ENCODE measurements at regions not wholly inside any gene's neighbourhood (a gene's known extent, or its start where the extent isn't known, plus 50 kb on each side); places are given as distances from the start of the nearest gene placed in this dataset.
"Not testable (repeated sequence)": the region's sequence is repeated elsewhere in the genome, so short reads cannot be mapped to it uniquely, and the experiment has no call there.

- TF ChIP-seq, protein P1, sequence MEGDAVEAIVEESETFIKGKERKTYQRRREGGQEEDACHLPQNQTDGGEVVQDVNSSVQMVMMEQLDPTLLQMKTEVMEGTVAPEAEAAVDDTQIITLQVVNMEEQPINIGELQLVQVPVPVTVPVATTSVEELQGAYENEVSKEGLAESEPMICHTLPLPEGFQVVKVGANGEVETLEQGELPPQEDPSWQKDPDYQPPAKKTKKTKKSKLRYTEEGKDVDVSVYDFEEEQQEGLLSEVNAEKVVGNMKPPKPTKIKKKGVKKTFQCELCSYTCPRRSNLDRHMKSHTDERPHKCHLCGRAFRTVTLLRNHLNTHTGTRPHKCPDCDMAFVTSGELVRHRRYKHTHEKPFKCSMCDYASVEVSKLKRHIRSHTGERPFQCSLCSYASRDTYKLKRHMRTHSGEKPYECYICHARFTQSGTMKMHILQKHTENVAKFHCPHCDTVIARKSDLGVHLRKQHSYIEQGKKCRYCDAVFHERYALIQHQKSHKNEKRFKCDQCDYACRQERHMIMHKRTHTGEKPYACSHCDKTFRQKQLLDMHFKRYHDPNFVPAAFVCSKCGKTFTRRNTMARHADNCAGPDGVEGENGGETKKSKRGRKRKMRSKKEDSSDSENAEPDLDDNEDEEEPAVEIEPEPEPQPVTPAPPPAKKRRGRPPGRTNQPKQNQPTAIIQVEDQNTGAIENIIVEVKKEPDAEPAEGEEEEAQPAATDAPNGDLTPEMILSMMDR (IDR thresholded peaks at IDR 0.05; ENCODE audit: low read depth, low read length): no peak
- no peaks in the 10 kb centered on the region for H3K4me1 ChIP-seq (ENCODE audit: low read depth)
- no peaks in the 10 kb centered on the region for H3K27me3 ChIP-seq
- H3K4me3 ChIP-seq: no peak overlapping the region
- no peak for DNase-seq (ENCODE audit: low read depth in 1 of 2, low spot score in 1 of 2)
- no peaks in the 10 kb centered on the region for H3K36me3 ChIP-seq
- H3K27ac ChIP-seq: no peak overlapping the region
- no peaks in the 10 kb centered on the region for H3K9me3 ChIP-seq (ENCODE audit: low read depth)
Measured at GRCh38 chr14:28613532-28613931, 153.1 kb upstream of the FOXG1 start.

- Histone ChIP-seq H3K9me3 (ENCODE audit: low read depth) (no peaks in the 10 kb centered on the region), H3K4me3 (no peak overlapping the region), H3K27ac (no peak overlapping the region), H3K4me1 (ENCODE audit: low read depth) (no peaks in the 10 kb centered on the region), H3K27me3 (no peaks in the 10 kb centered on the region), H3K36me3 (no peaks in the 10 kb centered on the region)
- TF ChIP-seq, protein P1 (IDR thresholded peaks at IDR 0.05; ENCODE audit: low read depth, low read length): no peak
- DNase-seq (ENCODE audit: low read depth in 1 of 2, low spot score in 1 of 2): no peak
Measured at GRCh38 chr14:28626780-28627179, 139.8 kb upstream of the FOXG1 start.

DNA sequence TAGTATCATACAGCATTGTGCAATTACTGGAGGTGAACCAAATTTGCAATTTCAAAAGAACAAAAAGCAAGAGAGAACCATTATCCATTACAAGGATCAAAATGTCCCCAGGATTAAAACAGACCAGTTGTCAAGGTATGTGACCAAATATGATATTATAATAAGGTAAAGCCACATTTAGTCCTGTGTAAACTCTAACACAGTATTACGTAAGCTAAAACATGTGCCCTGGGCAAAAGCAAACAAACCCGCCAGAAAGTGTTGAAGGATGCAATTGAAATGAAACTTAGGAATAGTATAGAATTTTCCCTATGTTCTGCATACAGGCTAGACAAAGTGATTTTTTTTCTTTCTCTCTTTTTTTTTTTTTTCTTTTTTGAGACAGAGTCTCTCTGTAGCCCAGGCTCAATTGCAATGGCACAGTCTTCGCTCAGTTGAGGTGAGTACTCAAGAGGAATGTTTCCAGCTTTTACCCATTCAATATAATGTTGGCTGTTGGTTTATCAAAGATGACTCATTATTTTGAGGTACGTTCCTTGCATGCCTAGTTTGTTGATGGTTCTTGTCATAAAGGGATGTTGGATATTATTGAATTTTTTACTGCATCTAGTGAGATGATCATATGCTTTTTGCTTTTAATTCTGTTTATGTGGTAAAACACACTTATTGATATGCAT is 137.1 kb upstream of the FOXG1 start:
- no peaks in the 10 kb centered on the region for H3K4me1 ChIP-seq (ENCODE audit: low read depth)
- no peaks in the 10 kb centered on the region for H3K27me3 ChIP-seq
- no peaks in the 10 kb centered on the region for H3K36me3 ChIP-seq
- no peak for DNase-seq (ENCODE audit: low read depth in 1 of 2, low spot score in 1 of 2)
- TF ChIP-seq, protein P1 (IDR thresholded peaks at IDR 0.05; ENCODE audit: low read depth, low read length): no peak
- no peak overlapping the region for H3K27ac ChIP-seq
- no peaks in the 10 kb centered on the region for H3K9me3 ChIP-seq (ENCODE audit: low read depth)
- H3K4me3 ChIP-seq: no peak overlapping the region

DNA sequence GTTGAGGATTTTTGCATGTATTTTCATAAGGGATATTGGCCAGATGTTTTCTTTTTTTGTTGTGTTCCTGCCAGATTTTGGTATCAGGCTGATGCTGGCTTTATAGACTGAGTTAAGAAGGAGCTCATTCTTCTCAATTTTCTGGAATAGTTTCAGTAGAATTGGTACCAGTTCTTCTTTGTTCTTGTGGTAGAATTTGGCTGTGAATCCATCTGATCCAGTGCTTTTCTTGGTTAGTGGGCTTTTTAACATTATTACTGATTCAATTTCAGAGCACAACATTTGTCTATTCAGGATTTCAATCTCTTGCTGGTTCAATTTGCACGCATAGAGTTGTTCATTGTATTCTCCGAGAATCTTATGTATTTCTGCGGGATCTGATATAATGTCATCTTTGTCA is 136.5 kb upstream of the FOXG1 start:
- H3K27ac ChIP-seq: no peak overlapping the region
- H3K4me1 ChIP-seq (ENCODE audit: low read depth): no peaks in the 10 kb centered on the region
- H3K9me3 ChIP-seq (ENCODE audit: low read depth): no peaks in the 10 kb centered on the region
- DNase-seq (ENCODE audit: low read depth in 1 of 2, low spot score in 1 of 2): no peak
- H3K36me3 ChIP-seq: no peaks in the 10 kb centered on the region
- TF ChIP-seq, protein P1 (IDR thresholded peaks at IDR 0.05; ENCODE audit: low read depth, low read length): no peak
- H3K27me3 ChIP-seq: no peaks in the 10 kb centered on the region
- no peak overlapping the region for H3K4me3 ChIP-seq

- TF ChIP-seq, protein P1 (IDR thresholded peaks at IDR 0.05; ENCODE audit: low read depth, low read length): peak; percentile 32
- no peak overlapping the region for H3K4me3 ChIP-seq
- H3K27me3 ChIP-seq: no peaks in the 10 kb centered on the region
- no peaks in the 10 kb centered on the region for H3K4me1 ChIP-seq (ENCODE audit: low read depth)
- no peak overlapping the region for H3K27ac ChIP-seq
- peak; percentile 39 to 75 for DNase-seq (ENCODE audit: low read depth in 1 of 2, low spot score in 1 of 2)
- H3K9me3 ChIP-seq (ENCODE audit: low read depth): no peaks in the 10 kb centered on the region
- H3K36me3 ChIP-seq: no peaks in the 10 kb centered on the region
Measured at GRCh38 chr14:28635387-28635786, 131.2 kb upstream of the FOXG1 start.

DNA sequence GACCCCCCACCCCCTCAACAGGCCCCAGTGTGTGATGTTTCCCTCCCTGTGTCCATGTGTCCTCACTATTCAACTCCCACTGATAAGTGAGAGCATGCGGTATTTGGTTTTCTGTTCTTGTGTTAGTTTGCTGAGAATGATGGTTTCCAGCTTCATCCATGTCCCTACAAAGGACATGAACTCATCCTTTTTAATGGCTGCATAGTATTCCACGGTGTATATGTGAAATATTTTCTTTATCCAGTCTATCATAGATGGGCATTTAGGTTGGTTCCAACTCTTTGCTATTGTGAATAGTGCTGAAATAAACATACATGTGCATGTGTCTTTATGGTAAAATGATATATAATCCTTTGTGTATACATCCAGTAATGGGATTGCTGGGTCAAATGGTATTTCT is 130.8 kb upstream of the FOXG1 start:
- not testable (repeated sequence) for H3K27ac ChIP-seq; DNase-seq (ENCODE audit: low read depth in 1 of 2, low spot score in 1 of 2); H3K4me3 ChIP-seq; H3K27me3 ChIP-seq; H3K36me3 ChIP-seq; H3K4me1 ChIP-seq (ENCODE audit: low read depth); H3K9me3 ChIP-seq (ENCODE audit: low read depth)

- H3K36me3 ChIP-seq; H3K4me1 ChIP-seq (ENCODE audit: low read depth): not testable (repeated sequence)
Measured at GRCh38 chr14:28641189-28641588, 125.4 kb upstream of the FOXG1 start.

More at GRCh38 chr14:28641189-28641588, 125.4 kb upstream of the FOXG1 start:
- H3K4me3 ChIP-seq; H3K9me3 ChIP-seq (ENCODE audit: low read depth); H3K27me3 ChIP-seq; DNase-seq (ENCODE audit: low read depth in 1 of 2, low spot score in 1 of 2); H3K27ac ChIP-seq: not testable (repeated sequence)
